Hepatocyte (in vitro differentiated cells): ENCODE measurements at regions not wholly inside any gene's neighbourhood (a gene's known extent, or its start where the extent isn't known, plus 50 kb on each side); places are given as distances from the start of the nearest gene placed in this dataset.

ENCODE experiments used
- EZH2 ChIP-seq: fragments of 200-600 bp; sonication (generic); IDR thresholded peaks from 2 replicates; pipeline ENCODE4 v1.6.1; 2016; ENCODE audit warnings: antibody characterized with exemption, mild to moderate bottlenecking, borderline replicate concordance
- TF ChIP-seq, protein P1 (sequence below): fragments of 200-600 bp; sonication (generic); IDR thresholded peaks from 2 replicates; pipeline ENCODE4 v1.5.1; 2016; ENCODE audit warnings: antibody characterized with exemption, mild to moderate bottlenecking; ENCODE audit not compliant: poor library complexity

- TF ChIP-seq, protein P1, sequence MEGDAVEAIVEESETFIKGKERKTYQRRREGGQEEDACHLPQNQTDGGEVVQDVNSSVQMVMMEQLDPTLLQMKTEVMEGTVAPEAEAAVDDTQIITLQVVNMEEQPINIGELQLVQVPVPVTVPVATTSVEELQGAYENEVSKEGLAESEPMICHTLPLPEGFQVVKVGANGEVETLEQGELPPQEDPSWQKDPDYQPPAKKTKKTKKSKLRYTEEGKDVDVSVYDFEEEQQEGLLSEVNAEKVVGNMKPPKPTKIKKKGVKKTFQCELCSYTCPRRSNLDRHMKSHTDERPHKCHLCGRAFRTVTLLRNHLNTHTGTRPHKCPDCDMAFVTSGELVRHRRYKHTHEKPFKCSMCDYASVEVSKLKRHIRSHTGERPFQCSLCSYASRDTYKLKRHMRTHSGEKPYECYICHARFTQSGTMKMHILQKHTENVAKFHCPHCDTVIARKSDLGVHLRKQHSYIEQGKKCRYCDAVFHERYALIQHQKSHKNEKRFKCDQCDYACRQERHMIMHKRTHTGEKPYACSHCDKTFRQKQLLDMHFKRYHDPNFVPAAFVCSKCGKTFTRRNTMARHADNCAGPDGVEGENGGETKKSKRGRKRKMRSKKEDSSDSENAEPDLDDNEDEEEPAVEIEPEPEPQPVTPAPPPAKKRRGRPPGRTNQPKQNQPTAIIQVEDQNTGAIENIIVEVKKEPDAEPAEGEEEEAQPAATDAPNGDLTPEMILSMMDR: no peak
- no peak for TF ChIP-seq EZH2
Measured at GRCh38 chr3:160053048-160053391, 64.4 kb downstream of the IL12A start.
